B cell (primary cell): ENCODE measurements at regions not wholly inside any gene's neighbourhood (a gene's known extent, or its start where the extent isn't known, plus 50 kb on each side); places are given as distances from the start of the nearest gene placed in this dataset.

Source experiments
- EZH2 ChIP-seq: IDR thresholded peaks from 2 replicates; pipeline ENCODE4 v1.6.1; 2012; ENCODE audit warnings: borderline replicate concordance, low read depth, mild to moderate bottlenecking, moderate library complexity, low read length; ENCODE audit not compliant: insufficient read depth, poor library complexity, severe bottlenecking
- TF ChIP-seq, protein P1 (sequence below): fragments of 200-600 bp; IDR thresholded peaks from one replicate; pipeline ENCODE4 v1.8.0; 2022; ENCODE audit warnings: antibody characterized with exemption, mild to moderate bottlenecking

DNA sequence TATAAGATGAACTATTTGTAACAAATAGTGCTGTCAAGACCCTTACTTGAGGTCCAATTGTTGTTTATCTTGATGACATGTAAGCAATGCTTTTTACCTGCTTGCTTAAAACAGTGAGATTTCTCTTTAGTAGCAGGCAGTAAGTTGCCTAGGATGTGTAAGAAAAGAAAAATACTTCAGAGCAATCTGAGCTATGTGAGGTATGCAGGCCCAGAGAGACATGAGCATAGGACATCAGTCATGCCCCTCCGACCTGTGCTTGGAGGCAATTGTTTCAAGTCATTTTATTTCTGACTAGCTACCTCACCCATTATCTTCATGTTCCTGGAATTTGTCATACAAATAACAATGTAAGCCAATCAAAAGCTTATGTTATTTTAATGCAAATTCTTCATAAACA lies 930.6 kb upstream of the FBXO33 start:
- TF ChIP-seq, protein P1, sequence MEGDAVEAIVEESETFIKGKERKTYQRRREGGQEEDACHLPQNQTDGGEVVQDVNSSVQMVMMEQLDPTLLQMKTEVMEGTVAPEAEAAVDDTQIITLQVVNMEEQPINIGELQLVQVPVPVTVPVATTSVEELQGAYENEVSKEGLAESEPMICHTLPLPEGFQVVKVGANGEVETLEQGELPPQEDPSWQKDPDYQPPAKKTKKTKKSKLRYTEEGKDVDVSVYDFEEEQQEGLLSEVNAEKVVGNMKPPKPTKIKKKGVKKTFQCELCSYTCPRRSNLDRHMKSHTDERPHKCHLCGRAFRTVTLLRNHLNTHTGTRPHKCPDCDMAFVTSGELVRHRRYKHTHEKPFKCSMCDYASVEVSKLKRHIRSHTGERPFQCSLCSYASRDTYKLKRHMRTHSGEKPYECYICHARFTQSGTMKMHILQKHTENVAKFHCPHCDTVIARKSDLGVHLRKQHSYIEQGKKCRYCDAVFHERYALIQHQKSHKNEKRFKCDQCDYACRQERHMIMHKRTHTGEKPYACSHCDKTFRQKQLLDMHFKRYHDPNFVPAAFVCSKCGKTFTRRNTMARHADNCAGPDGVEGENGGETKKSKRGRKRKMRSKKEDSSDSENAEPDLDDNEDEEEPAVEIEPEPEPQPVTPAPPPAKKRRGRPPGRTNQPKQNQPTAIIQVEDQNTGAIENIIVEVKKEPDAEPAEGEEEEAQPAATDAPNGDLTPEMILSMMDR = no peak
- no peak for TF ChIP-seq EZH2
